BLaER1 treated with 17β-estradiol and CSF1 and Interleukin-3, amounts not matched to agents 10 nM and 100 nM (cell line): ENCODE measurements at regions not wholly inside any gene's neighbourhood (a gene's known extent, or its start where the extent isn't known, plus 50 kb on each side); places are given as distances from the start of the nearest gene placed in this dataset.
"Not testable (repeated sequence)": the region's sequence is repeated elsewhere in the genome, so short reads cannot be mapped to it uniquely, and the experiment has no call there.

Experiments
- H3K27ac ChIP-seq, 11 experiments: shearing (Covaris generic); formaldehyde crosslinking; 2 replicates each; pipeline ENCODE4 v1.8.1; 2022
- H3K27me3 ChIP-seq, 11 experiments: shearing (Covaris generic); formaldehyde crosslinking; 2 replicates each; pipeline ENCODE4 v1.8.1; 2022
- H3K36me3 ChIP-seq, 11 experiments: shearing (Covaris generic); formaldehyde crosslinking; 2 replicates each; pipeline ENCODE4 v1.8.1; 2022
- H3K4me1 ChIP-seq, 10 experiments: shearing (Covaris generic); formaldehyde crosslinking; 2 replicates each; pipeline ENCODE4 v1.8.1; 2022
- H3K4me2 ChIP-seq, 11 experiments: shearing (Covaris generic); formaldehyde crosslinking; 2 replicates each; pipeline ENCODE4 v1.8.1; 2022
- H3K4me3 ChIP-seq, 10 experiments: shearing (Covaris generic); formaldehyde crosslinking; 2 replicates each; pipeline ENCODE4 v1.8.1; 2022
- H3K9ac ChIP-seq, 11 experiments: shearing (Covaris generic); formaldehyde crosslinking; 2 replicates each; pipeline ENCODE4 v1.8.1; 2022
- H3K9me3 ChIP-seq, 11 experiments: shearing (Covaris generic); formaldehyde crosslinking; replicated peaks in 1 of 11; 2 replicates each; pipeline ENCODE4 v1.8.1; 2022
- H4K20me1 ChIP-seq, 11 experiments: shearing (Covaris generic); formaldehyde crosslinking; 2 replicates each; pipeline ENCODE4 v1.8.1; 2022
- Cebpa-rat ChIP-seq, 11 experiments: shearing (Covaris generic); IDR thresholded peaks; 2 replicates each; pipeline ENCODE4 v1.8.1; 2022

- Histone ChIP-seq H3K36me3 (peaks cover 0 to 6% (median 0%) of the 10 kb centered on the region in 11 experiments; a peak in 3 of 22 replicates), H3K4me3 (no peak overlapping the region), H3K4me1 (no peaks in the 10 kb centered on the region), H3K9me3 (peaks cover 7 to 24% (median 17%) of the 10 kb centered on the region in 11 experiments; a peak in 21 of 22 replicates), H3K4me2 (no peak overlapping the region), H3K9ac (no peak overlapping the region), H4K20me1 (no peaks in the 10 kb centered on the region), H3K27ac (no peak overlapping the region), H3K27me3 (no peaks in the 10 kb centered on the region)
- no peak for TF ChIP-seq Cebpa-rat (IDR thresholded peaks at IDR 0.05)
Measured at GRCh38 chr17:63019138-63019873, 53.3 kb downstream of the TANC2 start.

GRCh38 chr17:63022567-63022966 lies 56.5 kb downstream of the TANC2 start:
- Histone ChIP-seq H3K4me1 (peaks cover 0 to 7% (median 0%) of the 10 kb centered on the region in 10 experiments; a peak in 2 of 20 replicates), H3K9me3 (peaks cover 7 to 23% (median 17%) of the 10 kb centered on the region in 11 experiments; a peak in 21 of 22 replicates), H4K20me1 (no peaks in the 10 kb centered on the region)

GRCh38 chr17:63023049-63023448 lies 57.0 kb downstream of the TANC2 start:
- no peaks in the 10 kb centered on the region for H4K20me1 ChIP-seq
- no peak overlapping the region for H3K9ac ChIP-seq
- no peak overlapping the region for H3K27ac ChIP-seq
- H3K4me3 ChIP-seq: no peak overlapping the region
- peaks cover 0 to 6% (median 0%) of the 10 kb centered on the region in 11 experiments; a peak in 3 of 22 replicates for H3K36me3 ChIP-seq
- no peak for TF ChIP-seq Cebpa-rat (IDR thresholded peaks at IDR 0.05)
- peaks cover 7 to 23% (median 17%) of the 10 kb centered on the region in 11 experiments; a peak in 21 of 22 replicates for H3K9me3 ChIP-seq
- H3K27me3 ChIP-seq: no peaks in the 10 kb centered on the region
- H3K4me2 ChIP-seq: no peak overlapping the region
- peaks cover 0 to 7% (median 0%) of the 10 kb centered on the region in 10 experiments; a peak in 2 of 20 replicates for H3K4me1 ChIP-seq

More at GRCh38 chr17:63022567-63022966, 56.5 kb downstream of the TANC2 start:
- H3K36me3 ChIP-seq: peaks cover 0 to 6% (median 0%) of the 10 kb centered on the region in 11 experiments; a peak in 3 of 22 replicates
- no peak overlapping the region for H3K4me2 ChIP-seq
- H3K27ac ChIP-seq: no peak overlapping the region
- no peak overlapping the region for H3K4me3 ChIP-seq
- H3K27me3 ChIP-seq: no peaks in the 10 kb centered on the region
- TF ChIP-seq Cebpa-rat (IDR thresholded peaks at IDR 0.05): no peak
- H3K9ac ChIP-seq: no peak overlapping the region

GRCh38 chr17:63024201-63024600 lies 58.2 kb downstream of the TANC2 start:
- Histone ChIP-seq H3K36me3 (peaks cover 0 to 6% (median 0%) of the 10 kb centered on the region in 11 experiments; a peak in 3 of 22 replicates), H3K4me1 (peaks cover 0 to 7% (median 0%) of the 10 kb centered on the region in 10 experiments; a peak in 2 of 20 replicates), H4K20me1 (no peaks in the 10 kb centered on the region), H3K4me3 (no peak overlapping the region), H3K27me3 (no peaks in the 10 kb centered on the region), H3K9ac (no peak overlapping the region), H3K27ac (no peak overlapping the region), H3K9me3 (peaks cover 7 to 23% (median 17%) of the 10 kb centered on the region in 11 experiments; a peak in 21 of 22 replicates), H3K4me2 (no peak overlapping the region)
- TF ChIP-seq Cebpa-rat (IDR thresholded peaks at IDR 0.05): no peak

GRCh38 chr17:63024716-63025115 lies 58.7 kb downstream of the TANC2 start:
- Histone ChIP-seq H4K20me1 (no peaks in the 10 kb centered on the region), H3K27ac (no peak overlapping the region), H3K9ac (no peak overlapping the region), H3K4me2 (no peak overlapping the region), H3K27me3 (no peaks in the 10 kb centered on the region), H3K4me3 (no peak overlapping the region), H3K36me3 (peaks cover 0 to 6% (median 0%) of the 10 kb centered on the region in 11 experiments; a peak in 3 of 22 replicates), H3K4me1 (peaks cover 0 to 7% (median 0%) of the 10 kb centered on the region in 10 experiments; a peak in 2 of 20 replicates), H3K9me3 (peaks cover 7 to 23% (median 17%) of the 10 kb centered on the region in 11 experiments; a peak in 21 of 22 replicates)
- no peak for TF ChIP-seq Cebpa-rat (IDR thresholded peaks at IDR 0.05)

GRCh38 chr17:63025637-63026036 lies 59.6 kb downstream of the TANC2 start:
- H3K36me3 ChIP-seq, H4K20me1 ChIP-seq, H3K4me3 ChIP-seq, H3K9ac ChIP-seq, H3K27me3 ChIP-seq, H3K4me1 ChIP-seq, H3K27ac ChIP-seq, H3K4me2 ChIP-seq: not testable (repeated sequence)
- peaks cover 7 to 23% (median 17%) of the 10 kb centered on the region in 11 experiments; a peak in 21 of 22 replicates for H3K9me3 ChIP-seq

- Histone ChIP-seq H3K27ac (no peak overlapping the region), H3K9ac (no peak overlapping the region), H3K27me3 (no peaks in the 10 kb centered on the region), H3K4me1 (peaks cover 0 to 7% (median 0%) of the 10 kb centered on the region in 10 experiments; a peak in 2 of 20 replicates), H3K36me3 (peaks cover 0 to 5% (median 0%) of the 10 kb centered on the region in 11 experiments; a peak in 1 of 22 replicates), H3K4me2 (no peak overlapping the region), H3K9me3 (peaks cover 0 to 16% (median 9%) of the 10 kb centered on the region in 11 experiments; a peak in 16 of 22 replicates), H3K4me3 (no peak overlapping the region), H4K20me1 (no peaks in the 10 kb centered on the region)
- TF ChIP-seq Cebpa-rat (IDR thresholded peaks at IDR 0.05): no peak
Measured at GRCh38 chr17:63029541-63029940, 63.5 kb downstream of the TANC2 start.

- H4K20me1 ChIP-seq: no peaks in the 10 kb centered on the region
- no peak overlapping the region for H3K4me2 ChIP-seq
- peaks cover 0 to 5% (median 0%) of the 10 kb centered on the region in 11 experiments; a peak in 1 of 22 replicates for H3K36me3 ChIP-seq
- no peak overlapping the region for H3K9ac ChIP-seq
- no peaks in the 10 kb centered on the region for H3K27me3 ChIP-seq
- H3K27ac ChIP-seq: no peak overlapping the region
- no peak for TF ChIP-seq Cebpa-rat (IDR thresholded peaks at IDR 0.05)
- peaks cover 0 to 11% (median 5%) of the 10 kb centered on the region in 10 experiments; a peak in 11 of 20 replicates for H3K4me1 ChIP-seq
- peaks cover 0 to 18% (median 13%) of the 10 kb centered on the region in 11 experiments; a peak in 16 of 22 replicates for H3K9me3 ChIP-seq
- H3K4me3 ChIP-seq: no peak overlapping the region
Measured at GRCh38 chr17:63032142-63032541, 66.1 kb downstream of the TANC2 start.

- Histone ChIP-seq H3K36me3 (peaks cover 0 to 5% (median 0%) of the 10 kb centered on the region in 11 experiments; a peak in 1 of 22 replicates), H3K4me3 (no peak overlapping the region), H3K27ac (no peak overlapping the region), H3K4me2 (no peak overlapping the region), H3K4me1 (peaks cover 0 to 11% (median 5%) of the 10 kb centered on the region in 10 experiments; a peak in 11 of 20 replicates), H3K9ac (no peak overlapping the region), H3K27me3 (no peaks in the 10 kb centered on the region), H4K20me1 (no peaks in the 10 kb centered on the region), H3K9me3 (peaks cover 0 to 18% (median 13%) of the 10 kb centered on the region in 11 experiments; a peak in 16 of 22 replicates)
- no peak for TF ChIP-seq Cebpa-rat (IDR thresholded peaks at IDR 0.05)
Measured at GRCh38 chr17:63033142-63033541, 67.1 kb downstream of the TANC2 start.
